Activated naive CD8-positive, alpha-beta T cell treated with anti-CD3 and anti-CD28 coated beads for 36 hours (primary cell): ENCODE measurements at regions not wholly inside any gene's neighbourhood (a gene's known extent, or its start where the extent isn't known, plus 50 kb on each side); places are given as distances from the start of the nearest gene placed in this dataset.

ENCODE experiments used
- DNase-seq: peaks from one replicate; pipeline ENCODE4 v3.0.0; 2021
- H3K27ac Mint-ChIP-seq: one replicate; pipeline ENCODE4 v1.8.0; 2022; ENCODE audit warnings: mild to moderate bottlenecking, moderate library complexity, mixed read lengths
- H3K27me3 Mint-ChIP-seq: one replicate; pipeline ENCODE4 v1.8.0; 2022; ENCODE audit warnings: mild to moderate bottlenecking, mixed read lengths
- H3K36me3 Mint-ChIP-seq: one replicate; pipeline ENCODE4 v1.8.0; 2021; ENCODE audit warnings: mild to moderate bottlenecking, mixed read lengths
- H3K4me1 Mint-ChIP-seq: one replicate; pipeline ENCODE4 v1.8.0; 2021; ENCODE audit warnings: mixed read lengths
- H3K4me3 Mint-ChIP-seq: one replicate; pipeline ENCODE4 v1.8.0; 2022; ENCODE audit warnings: mild to moderate bottlenecking, moderate library complexity, mixed read lengths
- H3K9me3 Mint-ChIP-seq: one replicate; pipeline ENCODE4 v1.8.0; 2022; ENCODE audit warnings: mixed read lengths

DNA sequence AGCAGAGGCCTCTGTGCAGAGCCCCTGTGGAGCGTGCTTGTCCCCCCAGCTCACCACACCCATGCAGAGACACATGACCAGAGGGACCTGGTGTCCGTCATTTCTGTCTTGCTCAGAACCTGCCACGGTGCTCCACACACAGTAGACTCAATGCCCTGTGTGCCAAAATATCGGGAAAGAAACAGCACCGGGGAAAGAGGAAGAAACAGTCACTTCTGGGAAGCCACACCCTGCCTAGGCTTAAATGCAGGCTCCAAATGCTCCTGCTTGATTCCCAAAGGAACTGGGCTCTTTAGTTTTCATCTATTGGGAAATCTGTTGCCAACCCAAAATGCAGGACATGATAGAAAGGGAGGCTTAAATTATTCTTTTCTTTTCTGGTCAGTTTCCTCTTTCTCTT is 503.9 kb downstream of the CD83 start:
- Mint-ChIP-seq H3K4me3 (no peak overlapping the region), H3K36me3 (no peaks in the 10 kb centered on the region), H3K4me1 (peaks cover 17% of the 10 kb centered on the region), H3K27ac (no peak overlapping the region), H3K9me3 (peaks cover 1% of the 10 kb centered on the region), H3K27me3 (no peaks in the 10 kb centered on the region)
- no peak for DNase-seq

DNA sequence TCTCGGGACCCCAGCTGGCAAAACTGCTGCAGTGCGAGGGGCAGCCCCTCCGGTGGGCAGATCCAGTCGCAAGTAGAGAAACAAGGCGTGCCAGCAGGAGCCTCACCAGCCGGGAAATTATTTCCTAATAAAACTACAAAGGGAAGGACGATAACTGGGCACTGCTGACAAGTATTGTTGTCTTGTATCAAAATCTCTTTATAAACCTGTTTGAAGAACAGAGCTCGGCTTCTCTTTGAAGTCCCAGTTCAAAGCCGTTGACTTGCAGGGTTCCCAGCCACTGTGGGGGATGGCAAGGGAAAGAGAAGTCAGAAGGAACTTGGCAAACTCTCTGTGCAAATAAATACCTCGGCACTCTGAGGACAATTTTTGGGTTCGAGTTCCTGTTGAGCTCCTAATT is 504.5 kb downstream of the CD83 start:
- no peak overlapping the region for H3K27ac Mint-ChIP-seq
- no peaks in the 10 kb centered on the region for H3K27me3 Mint-ChIP-seq
- no peak overlapping the region for H3K4me3 Mint-ChIP-seq
- H3K4me1 Mint-ChIP-seq, result peaks cover 12% of the 10 kb centered on the region
- H3K36me3 Mint-ChIP-seq, result no peaks in the 10 kb centered on the region
- DNase-seq, result no peak
- H3K9me3 Mint-ChIP-seq, result no peaks in the 10 kb centered on the region

DNA sequence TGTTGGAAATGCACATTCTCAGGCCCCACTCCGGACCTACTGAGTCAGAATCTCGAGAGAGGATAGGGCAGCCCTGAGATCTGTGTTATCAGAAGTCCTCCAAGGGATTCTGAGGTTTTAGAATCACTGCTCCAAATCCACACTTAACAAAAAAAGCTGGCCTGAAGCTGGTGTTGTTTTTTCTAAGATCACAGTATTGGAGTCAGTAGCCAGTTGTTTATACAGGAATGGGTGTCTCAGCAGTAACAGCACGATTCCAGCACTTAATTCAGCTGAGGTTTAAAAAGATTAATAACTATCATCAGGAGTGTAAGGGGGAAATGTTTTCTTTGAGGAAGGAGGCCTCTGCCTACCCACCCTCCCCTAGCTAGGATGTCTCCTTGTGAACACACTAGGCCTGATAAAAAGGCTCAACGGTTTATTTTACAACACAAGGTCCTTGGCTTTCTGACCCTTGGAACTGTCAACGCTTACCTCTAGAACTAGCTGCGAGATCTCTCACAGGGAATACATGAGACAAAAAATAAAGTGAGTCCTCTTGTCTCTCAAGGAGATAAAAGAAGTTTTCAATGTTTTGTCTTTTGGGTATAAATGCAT is 505.4 kb downstream of the CD83 start:
- DNase-seq, result no peak
- peaks cover 12% of the 10 kb centered on the region for H3K4me1 Mint-ChIP-seq
- H3K36me3 Mint-ChIP-seq, result no peaks in the 10 kb centered on the region
- no peaks in the 10 kb centered on the region for H3K9me3 Mint-ChIP-seq
- H3K27me3 Mint-ChIP-seq, result no peaks in the 10 kb centered on the region
- H3K4me3 Mint-ChIP-seq, result no peak overlapping the region
- no peak overlapping the region for H3K27ac Mint-ChIP-seq

DNA sequence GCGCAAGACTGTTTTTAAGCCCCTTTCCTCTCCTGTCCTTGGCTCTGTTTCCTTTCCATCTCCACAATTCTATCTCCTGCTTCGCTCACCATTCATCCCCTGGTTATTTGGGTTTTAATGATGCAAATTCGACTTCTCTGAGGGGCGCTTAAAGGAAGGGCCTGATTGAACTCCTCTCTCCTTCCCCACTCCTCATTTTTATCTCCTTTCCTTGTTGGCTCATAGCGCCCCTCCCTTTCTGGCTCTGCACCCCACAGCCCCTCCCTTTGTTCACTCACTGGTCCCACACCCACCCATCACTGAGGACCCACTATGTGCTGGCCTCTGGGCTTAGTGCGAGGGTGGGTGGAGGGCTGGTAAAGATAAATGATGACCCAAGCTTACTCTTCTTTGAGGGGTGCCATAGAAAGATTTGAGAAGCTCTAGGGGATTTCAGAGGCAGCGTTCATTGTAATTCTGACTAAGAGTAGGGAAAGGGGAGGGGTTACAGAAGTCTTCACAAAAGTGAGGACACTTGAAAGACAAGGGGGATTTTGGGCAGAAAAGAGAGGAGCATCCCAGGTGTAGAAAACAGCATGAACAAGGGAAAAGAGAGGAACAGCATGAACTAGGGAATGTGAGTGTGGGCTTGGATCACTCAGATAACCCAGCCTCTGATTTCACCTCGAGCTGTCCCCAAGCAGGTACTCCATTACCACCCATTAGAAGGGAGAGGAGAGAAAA is 507.8 kb downstream of the CD83 start:
- no peaks in the 10 kb centered on the region for H3K9me3 Mint-ChIP-seq
- H3K27ac Mint-ChIP-seq, result no peak overlapping the region
- peaks cover 12% of the 10 kb centered on the region for H3K4me1 Mint-ChIP-seq
- H3K36me3 Mint-ChIP-seq, result no peaks in the 10 kb centered on the region
- no peak overlapping the region for H3K4me3 Mint-ChIP-seq
- no peaks in the 10 kb centered on the region for H3K27me3 Mint-ChIP-seq
- no peak for DNase-seq

- Mint-ChIP-seq H3K36me3 (no peaks in the 10 kb centered on the region), H3K4me3 (no peak overlapping the region), H3K4me1 (peaks cover 9% of the 10 kb centered on the region), H3K9me3 (no peaks in the 10 kb centered on the region), H3K27me3 (no peaks in the 10 kb centered on the region), H3K27ac (no peak overlapping the region)
- no peak for DNase-seq
Observed at GRCh38 chr6:14626556-14626955, 509.0 kb downstream of the CD83 start.

DNA sequence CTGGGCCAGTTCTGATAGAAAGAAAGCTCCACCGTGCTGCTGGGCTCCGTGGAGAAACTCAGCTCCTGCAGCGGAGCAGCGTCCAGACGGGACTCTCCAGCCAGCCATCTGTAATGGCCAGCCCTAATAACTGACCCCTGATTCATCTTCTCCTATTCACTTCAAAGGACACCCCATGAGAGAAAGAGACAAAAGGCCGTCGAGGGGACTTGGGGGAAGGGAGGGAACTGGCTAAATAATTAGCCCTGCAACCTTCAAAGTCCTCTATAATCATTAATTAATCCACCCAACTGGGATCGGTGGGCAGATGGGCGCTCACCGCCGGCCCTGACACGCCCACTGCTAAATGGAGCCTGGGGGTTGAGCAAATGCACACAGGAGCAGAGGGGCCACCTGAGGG is 512.4 kb downstream of the CD83 start:
- Mint-ChIP-seq H3K4me3 (no peak overlapping the region), H3K27ac (no peak overlapping the region), H3K36me3 (no peaks in the 10 kb centered on the region), H3K4me1 (peaks cover 16% of the 10 kb centered on the region), H3K27me3 (peaks cover 4% of the 10 kb centered on the region), H3K9me3 (no peaks in the 10 kb centered on the region)
- DNase-seq, result no peak

- H3K27ac Mint-ChIP-seq, result no peak overlapping the region
Observed at GRCh38 chr6:14633479-14633878, 515.9 kb downstream of the CD83 start.

GRCh38 chr6:14634072-14634471 is 516.5 kb downstream of the CD83 start:
- Mint-ChIP-seq H3K4me3 (peak overlapping the region; percentile 12), H3K4me1 (peaks cover 37% of the 10 kb centered on the region), H3K27me3 (peaks cover 8% of the 10 kb centered on the region), H3K27ac (no peak overlapping the region), H3K9me3 (no peaks in the 10 kb centered on the region), H3K36me3 (no peaks in the 10 kb centered on the region)
- DNase-seq, result no peak

More at GRCh38 chr6:14633479-14633878, 515.9 kb downstream of the CD83 start:
- H3K4me3 Mint-ChIP-seq, result no peak overlapping the region
- H3K4me1 Mint-ChIP-seq, result peaks cover 36% of the 10 kb centered on the region
- H3K36me3 Mint-ChIP-seq, result no peaks in the 10 kb centered on the region
- peaks cover 8% of the 10 kb centered on the region for H3K27me3 Mint-ChIP-seq
- DNase-seq, result no peak
- no peaks in the 10 kb centered on the region for H3K9me3 Mint-ChIP-seq

DNA sequence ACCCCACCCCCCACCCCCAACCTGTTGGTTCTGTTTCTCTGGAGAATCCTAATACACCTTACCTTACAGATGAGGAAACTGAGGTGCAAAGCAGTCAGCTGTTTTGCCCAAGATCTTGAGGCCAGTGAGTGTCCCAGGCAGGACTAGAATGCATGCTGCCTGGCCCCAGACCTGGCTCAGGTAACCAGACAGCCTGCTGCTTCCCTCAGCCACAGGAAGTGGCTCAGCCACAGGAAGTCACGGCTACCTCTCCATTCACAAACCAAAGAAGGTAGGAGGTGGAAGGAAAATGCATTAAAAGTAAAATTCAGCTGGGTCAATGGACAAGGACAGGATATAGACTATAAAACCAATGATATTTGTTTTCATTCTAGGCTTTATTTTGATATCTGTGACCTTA is 517.6 kb downstream of the CD83 start:
- peak; percentile 59 for DNase-seq
- Mint-ChIP-seq H3K4me1 (peaks cover 42% of the 10 kb centered on the region), H3K27ac (peak overlapping the region; percentile 14), H3K36me3 (no peaks in the 10 kb centered on the region), H3K9me3 (no peaks in the 10 kb centered on the region), H3K4me3 (peak overlapping the region; percentile 47), H3K27me3 (peaks cover 8% of the 10 kb centered on the region)

- DNase-seq, result peak; percentile 5
- H3K4me1 Mint-ChIP-seq, result peaks cover 48% of the 10 kb centered on the region
- H3K9me3 Mint-ChIP-seq, result no peaks in the 10 kb centered on the region
- H3K4me3 Mint-ChIP-seq, result peak overlapping the region; percentile 53
- H3K27ac Mint-ChIP-seq, result peak overlapping the region; percentile 72
- no peaks in the 10 kb centered on the region for H3K36me3 Mint-ChIP-seq
- H3K27me3 Mint-ChIP-seq, result peaks cover 8% of the 10 kb centered on the region
Observed at GRCh38 chr6:14635934-14636591, 518.5 kb downstream of the CD83 start.

- no peak for DNase-seq
- Mint-ChIP-seq H3K9me3 (no peaks in the 10 kb centered on the region), H3K4me1 (peaks cover 48% of the 10 kb centered on the region), H3K27me3 (peaks cover 8% of the 10 kb centered on the region), H3K27ac (no peak overlapping the region), H3K36me3 (no peaks in the 10 kb centered on the region), H3K4me3 (no peak overlapping the region)
Observed at GRCh38 chr6:14638435-14638905, 520.9 kb downstream of the CD83 start.

DNA sequence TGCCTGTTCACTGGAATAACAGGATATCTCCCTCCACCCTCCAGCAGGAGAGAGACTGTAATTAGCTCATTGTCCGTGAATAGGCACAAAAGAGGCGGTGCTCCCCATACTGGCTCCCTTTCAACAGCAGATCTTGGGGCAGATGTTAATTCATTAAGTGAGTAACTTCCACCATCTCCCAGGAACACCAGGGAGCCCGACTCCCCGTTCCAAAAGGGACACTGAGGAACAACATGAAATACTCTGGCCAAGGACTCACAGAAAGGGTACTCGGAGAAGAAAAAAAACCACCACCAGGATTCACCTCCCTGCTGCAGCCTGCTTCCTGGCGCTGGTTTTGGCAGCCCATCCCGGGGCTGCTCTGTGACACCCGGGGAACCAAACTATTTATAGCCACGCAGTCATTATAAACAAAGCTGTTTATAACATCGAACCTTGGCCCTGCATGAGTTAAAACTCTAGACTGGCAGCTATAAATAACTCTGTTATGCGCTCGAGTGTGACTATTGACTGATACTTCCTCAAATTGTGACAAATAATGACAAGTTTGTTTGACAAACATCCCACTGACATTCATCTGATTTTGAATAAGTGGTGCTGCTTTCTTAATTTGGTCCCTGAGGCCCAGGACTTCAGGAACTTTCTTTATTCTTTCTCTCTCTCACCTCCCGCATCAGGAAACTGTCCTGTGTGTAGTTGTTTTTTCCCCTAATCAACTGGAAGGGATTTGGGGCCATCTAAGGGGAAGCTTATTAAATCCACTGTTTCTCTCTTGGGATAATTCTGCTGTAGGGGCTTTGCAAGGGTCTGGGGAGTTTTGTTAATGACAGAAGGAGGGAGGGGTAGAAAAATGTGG is 521.6 kb downstream of the CD83 start:
- peak overlapping the region; percentile 23 for H3K27ac Mint-ChIP-seq
- no peak overlapping the region for H3K4me3 Mint-ChIP-seq
- peaks cover 42% of the 10 kb centered on the region for H3K4me1 Mint-ChIP-seq
- DNase-seq, result no peak
- peaks cover 3% of the 10 kb centered on the region for H3K27me3 Mint-ChIP-seq
- H3K36me3 Mint-ChIP-seq, result no peaks in the 10 kb centered on the region
- H3K9me3 Mint-ChIP-seq, result no peaks in the 10 kb centered on the region

GRCh38 chr6:14639983-14640599 is 522.5 kb downstream of the CD83 start:
- Mint-ChIP-seq H3K27ac (no peak overlapping the region), H3K36me3 (no peaks in the 10 kb centered on the region), H3K4me3 (no peak overlapping the region), H3K4me1 (peaks cover 34% of the 10 kb centered on the region), H3K9me3 (no peaks in the 10 kb centered on the region), H3K27me3 (peaks cover 3% of the 10 kb centered on the region)
- DNase-seq, result no peak

GRCh38 chr6:14640631-14641030 is 523.1 kb downstream of the CD83 start:
- Mint-ChIP-seq H3K4me3 (no peak overlapping the region), H3K4me1 (peaks cover 28% of the 10 kb centered on the region), H3K9me3 (no peaks in the 10 kb centered on the region), H3K27me3 (peaks cover 3% of the 10 kb centered on the region), H3K27ac (no peak overlapping the region), H3K36me3 (no peaks in the 10 kb centered on the region)
- DNase-seq, result no peak
